Left colon (tissue), 2 donors: ENCODE measurements at regions not wholly inside any gene's neighbourhood (a gene's known extent, or its start where the extent isn't known, plus 50 kb on each side); places are given as distances from the start of the nearest gene placed in this dataset.

ENCODE experiments used
- ATAC-seq: fragments of 200-7000 bp; cut with Tn5 transposase; one replicate; pipeline ENCODE4 v1.9.1; 2020; ENCODE audit warnings: mild to moderate bottlenecking, moderate library complexity
- DNase-seq, 2 donors: peaks; one replicate each; pipeline ENCODE4 v3.0.0-alpha.2; 2020
- intact Hi-C, 2 donors: fragments of 100-400 bp; cut with DNase I in 1 of 2; cut with micrococcal nuclease in 1 of 2; formaldehyde crosslinking; loops; one replicate each; pipeline versions ENCODE4 v1.11.2 to v1.14.0; 2022; cut with DNase I, micrococcal nuclease
- donor health status: DM: no; HTN: no; CAD: no.
- donor health status: DM: yes; HTN: yes; CAD: no.

- intact Hi-C loops: no loop called here
- ATAC-seq (no peak), DNase-seq (no peak)
These were observed 170.3 kb upstream of the USP24 start for GRCh38 chr1:55385402-55386018.

- intact Hi-C loops: no loop called here
These were observed 169.5 kb upstream of the USP24 start for GRCh38 chr1:55384637-55385036.

DNA sequence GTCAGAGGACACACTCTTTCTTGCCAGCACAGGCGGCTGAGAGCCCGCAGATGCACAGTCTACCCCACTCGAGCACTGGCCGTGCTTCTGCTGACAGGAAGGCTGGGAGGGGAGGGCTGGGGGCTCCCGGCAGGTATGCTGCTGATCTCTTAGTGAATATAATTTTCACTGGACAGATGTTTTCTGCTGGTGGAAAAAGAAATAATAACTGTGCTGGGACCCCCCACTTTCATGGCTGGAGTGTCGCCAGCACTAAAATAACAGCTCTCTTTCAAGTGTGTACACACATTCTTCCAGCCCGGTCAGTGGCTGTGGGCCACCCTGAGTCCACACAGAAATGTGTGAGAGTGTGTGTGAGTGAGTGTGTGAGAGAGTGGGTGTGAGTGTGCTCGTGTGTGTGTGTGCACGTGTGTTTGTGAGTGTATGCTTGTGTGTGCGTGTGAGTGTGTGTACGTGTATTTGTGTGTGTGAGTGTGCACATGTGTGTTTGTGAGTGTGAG lies 167.7 kb upstream of the USP24 start:
- ATAC-seq (no peak), DNase-seq (no peak)

More at GRCh38 chr1:55384637-55385036, 169.5 kb upstream of the USP24 start:
- DNase-seq (no peak), ATAC-seq (no peak)

DNA sequence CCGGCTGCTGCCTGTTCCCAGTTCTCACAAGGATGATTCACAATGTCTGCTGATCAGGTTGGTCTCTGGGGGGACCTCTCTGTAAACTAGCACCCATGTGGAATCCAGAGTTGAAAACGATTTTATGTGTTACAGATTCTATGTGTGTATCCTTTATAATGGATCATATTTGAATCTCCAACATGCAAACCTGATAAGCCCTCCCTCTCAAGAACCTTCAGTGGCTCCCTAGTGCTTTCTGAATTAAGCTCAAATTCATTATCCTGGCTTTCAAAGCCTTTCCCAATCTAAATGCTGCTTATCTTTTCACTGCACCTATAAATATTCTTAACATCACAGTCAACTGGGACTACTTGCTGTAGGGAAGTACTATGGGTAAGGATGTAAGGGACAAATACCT lies 166.8 kb upstream of the USP24 start:
- ATAC-seq: no peak
- DNase-seq: no peak
- intact Hi-C loops: no loop called here

More for the DNA sequence above, 167.7 kb upstream of the USP24 start:
- intact Hi-C loops: no loop called here

DNA sequence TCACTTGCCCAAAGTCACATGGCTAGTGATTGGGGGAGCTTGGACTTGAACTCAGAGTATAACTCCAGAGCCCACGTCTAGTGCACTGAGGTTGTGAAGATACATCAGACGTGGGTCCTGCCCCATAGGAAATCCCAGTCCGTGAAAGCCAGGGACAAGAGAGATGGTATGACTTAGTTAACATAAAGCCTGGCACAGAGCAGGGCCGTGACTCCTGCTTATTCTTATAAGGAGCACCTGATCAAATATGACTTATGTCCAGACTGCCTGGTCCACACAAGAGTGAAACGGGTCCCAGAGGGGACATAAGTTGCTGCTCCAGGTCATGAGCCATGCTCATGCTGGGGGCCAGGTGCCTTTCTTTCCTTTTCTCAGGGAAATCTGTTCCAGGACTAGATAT lies 166.3 kb upstream of the USP24 start:
- intact Hi-C loops: no loop called here
- DNase-seq: no peak
- ATAC-seq: no peak

DNA sequence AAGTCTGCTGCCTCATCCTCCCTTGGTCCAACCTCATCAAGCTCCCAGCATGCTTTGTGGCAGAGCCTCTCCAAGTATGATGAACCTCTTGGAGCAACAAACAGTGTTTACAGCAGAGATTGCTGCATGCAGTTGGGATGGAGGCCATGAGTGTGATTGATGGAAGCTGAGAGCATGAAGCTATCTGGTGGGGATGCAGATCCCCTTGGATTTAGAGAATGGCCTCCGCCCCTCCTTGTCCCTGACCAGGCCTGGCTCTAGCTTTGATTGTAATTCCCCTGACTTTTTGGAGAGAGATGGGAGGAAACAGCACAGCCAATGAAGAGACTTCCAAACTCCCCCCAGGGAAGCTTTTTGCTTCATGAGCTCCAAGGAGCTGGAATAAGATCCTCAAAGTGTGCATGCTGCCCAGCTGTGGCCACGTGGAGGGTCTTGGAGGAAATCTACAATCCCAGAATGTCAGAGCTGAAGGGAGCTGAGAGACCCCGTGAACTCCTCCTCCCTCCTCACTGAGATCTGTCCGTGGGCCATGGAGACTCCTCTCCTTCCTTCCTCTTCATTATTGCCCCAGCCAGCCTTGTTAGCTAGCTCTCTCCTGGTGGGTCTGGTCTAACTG lies 165.3 kb upstream of the USP24 start:
- peak in 1 of 2 donors; percentile 37 for DNase-seq
- no peak for ATAC-seq
- intact Hi-C loops: no loop called here

DNA sequence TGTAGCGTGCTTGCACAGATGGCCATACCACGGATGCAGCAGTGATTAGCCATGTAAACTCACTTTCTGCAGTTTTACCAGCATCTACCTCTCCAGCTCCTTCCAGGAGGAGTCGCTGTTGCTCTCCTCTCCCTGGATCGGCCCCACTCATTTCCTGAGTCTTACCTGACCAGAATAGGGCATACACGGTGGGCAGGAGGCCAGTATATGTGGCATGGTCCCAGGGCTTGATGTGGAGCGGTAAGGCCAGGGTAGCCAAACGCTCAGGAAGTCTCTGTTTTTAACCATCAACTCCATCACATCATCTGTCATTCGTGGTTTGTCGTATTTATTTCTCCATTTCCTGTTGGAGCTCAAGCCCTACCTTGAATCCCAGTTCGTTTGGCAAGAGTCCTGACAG lies 163.4 kb upstream of the USP24 start:
- ATAC-seq (peak; percentile 37), DNase-seq (peak in 1 of 2 donors; percentile 34)
- intact Hi-C loops: no loop called here

GRCh38 chr1:55376897-55377296 lies 161.7 kb upstream of the USP24 start:
- ATAC-seq: peak; percentile 76
- intact Hi-C loops: no loop called here
- no peak for DNase-seq

DNA sequence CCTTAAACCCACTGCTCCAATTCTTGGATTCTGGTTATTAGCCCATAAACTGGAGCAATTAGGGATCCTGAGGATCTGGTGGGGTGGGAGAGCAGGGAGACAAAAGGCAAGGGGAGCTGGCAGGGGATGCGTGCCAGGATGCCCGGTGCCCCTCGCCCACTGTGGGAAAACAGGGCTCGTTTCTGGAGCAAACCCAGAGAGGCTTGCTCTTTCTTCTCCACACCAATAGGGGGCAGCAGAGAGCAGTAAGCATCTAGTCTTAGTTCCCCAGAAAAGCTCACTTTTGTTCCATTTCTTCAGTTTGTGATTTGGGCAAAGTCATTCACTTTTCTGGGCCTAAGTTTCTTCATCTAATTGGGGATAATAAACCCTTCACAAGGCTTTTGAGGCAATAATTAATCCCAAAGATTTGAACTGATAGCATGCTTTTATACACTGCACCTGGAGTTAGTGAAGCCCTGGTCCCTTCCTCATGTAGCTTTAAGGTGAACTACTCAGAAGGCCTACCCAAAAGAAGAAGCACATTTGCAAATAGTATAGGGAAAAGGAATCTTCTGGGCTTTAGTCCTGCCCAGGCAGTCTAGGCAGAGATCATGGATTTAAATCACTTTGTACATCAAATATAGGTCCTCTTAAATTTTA lies 160.6 kb upstream of the USP24 start:
- DNase-seq (peak in 1 of 2 donors; percentile 21), ATAC-seq (peak; percentile 55)
- intact Hi-C loops: no loop called here

GRCh38 chr1:55374801-55375616 lies 159.8 kb upstream of the USP24 start:
- DNase-seq (peak in 1 of 2 donors; percentile 36), ATAC-seq (no peak)
- intact Hi-C loops: loop anchor here in 1 of 2 donors (5.0 kb wide), 1 partner anchor 1207 kb away; no protein-coding TSS in a partner anchor

GRCh38 chr1:55374216-55374615 lies 159.1 kb upstream of the USP24 start:
- no peak for DNase-seq
- no peak for ATAC-seq
- intact Hi-C loops: loop anchor here in 1 of 2 donors (5.0 kb wide), 1 partner anchor 1208 kb away; no protein-coding TSS in a partner anchor

DNA sequence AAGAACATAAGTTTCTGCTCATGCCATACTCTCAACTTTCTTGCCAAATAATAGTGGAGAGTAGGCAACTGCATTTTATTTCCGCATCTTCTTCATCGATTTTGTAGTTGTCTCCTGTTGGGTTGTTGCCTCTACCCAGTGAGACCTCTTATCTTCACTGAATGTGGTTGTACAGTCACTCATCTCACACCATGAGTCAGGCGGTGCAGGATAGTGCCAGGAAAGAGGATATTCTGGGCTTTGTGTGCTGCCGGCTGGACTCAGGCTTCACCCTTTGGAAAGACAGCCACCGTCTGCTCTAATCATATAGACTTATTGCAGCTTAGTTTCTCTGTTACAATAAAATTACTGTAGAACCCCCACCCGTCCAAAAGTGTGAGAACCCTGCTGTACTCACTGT lies 154.3 kb upstream of the USP24 start:
- no peak for DNase-seq

GRCh38 chr1:55368698-55369097 lies 153.5 kb upstream of the USP24 start:
- DNase-seq (no peak), ATAC-seq (no peak)
- intact Hi-C loops: no loop called here

More for the DNA sequence above, 154.3 kb upstream of the USP24 start:
- intact Hi-C loops: no loop called here
- no peak for ATAC-seq

- intact Hi-C loops: no loop called here
- DNase-seq: no peak
- ATAC-seq: no peak
These were observed 152.1 kb upstream of the USP24 start for GRCh38 chr1:55367273-55367672.

DNA sequence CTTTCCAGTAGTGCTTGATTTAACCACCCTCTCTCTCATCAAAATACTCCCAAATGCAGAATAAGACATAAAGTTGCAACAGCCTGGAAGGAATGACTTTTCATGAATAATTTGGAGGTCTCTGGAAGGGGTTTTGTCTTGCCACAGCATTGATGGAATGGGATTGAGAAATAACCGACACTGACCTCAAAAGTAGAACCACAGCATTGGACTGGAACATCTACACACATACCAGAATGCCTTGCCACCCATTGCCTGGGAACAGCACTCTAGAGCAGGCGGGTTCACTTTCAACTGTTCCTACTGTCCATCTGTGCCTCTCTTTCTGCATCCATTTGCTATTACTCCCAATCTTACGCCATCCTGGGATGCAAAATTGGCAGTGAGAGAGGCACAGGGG lies 149.1 kb upstream of the USP24 start:
- intact Hi-C loops: no loop called here
- DNase-seq (no peak), ATAC-seq (no peak)

DNA sequence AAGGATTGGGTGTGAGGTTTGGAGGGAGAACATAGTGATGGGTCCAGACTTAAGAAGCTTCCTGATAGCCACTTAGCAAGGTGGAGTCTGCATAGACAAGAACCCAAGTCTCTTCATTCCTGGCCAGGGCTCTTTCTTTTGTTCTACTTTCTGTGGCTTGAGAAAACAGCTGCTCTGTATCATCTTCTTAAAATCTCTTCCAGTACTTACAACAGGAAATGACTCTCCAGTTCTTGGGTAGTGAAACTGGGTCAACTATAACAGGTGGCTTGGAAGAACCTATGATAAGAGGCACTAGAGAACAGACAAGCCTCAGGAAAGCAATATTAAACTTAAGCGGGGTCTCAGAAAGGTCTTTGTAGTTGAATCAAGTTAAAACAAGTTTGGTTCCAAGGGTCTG lies 148.1 kb upstream of the USP24 start:
- intact Hi-C loops: no loop called here
- DNase-seq (no peak), ATAC-seq (no peak)

DNA sequence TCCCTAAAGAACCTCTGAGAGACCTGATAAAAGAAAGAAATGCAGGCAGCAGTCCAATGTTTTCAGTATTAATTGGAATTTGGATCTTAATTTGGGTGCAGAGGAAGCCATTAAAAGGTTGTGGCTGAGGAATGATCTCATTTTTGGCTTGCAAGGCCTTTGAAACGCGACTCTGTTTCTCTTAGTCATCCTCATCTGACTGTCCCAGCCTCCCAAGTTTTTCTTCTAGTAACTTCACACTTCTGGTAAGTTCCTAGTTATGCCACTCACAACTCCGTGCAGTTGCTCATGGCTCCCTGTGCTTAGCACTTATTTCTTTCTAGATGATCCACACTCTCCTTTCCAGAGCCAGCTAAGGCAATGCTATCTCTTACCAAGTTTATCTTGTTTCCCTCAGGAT lies 147.4 kb upstream of the USP24 start:
- intact Hi-C loops: no loop called here
- ATAC-seq (no peak), DNase-seq (no peak)

GRCh38 chr1:55359611-55360010 lies 144.4 kb upstream of the USP24 start:
- DNase-seq (no peak), ATAC-seq (no peak)
- intact Hi-C loops: no loop called here

DNA sequence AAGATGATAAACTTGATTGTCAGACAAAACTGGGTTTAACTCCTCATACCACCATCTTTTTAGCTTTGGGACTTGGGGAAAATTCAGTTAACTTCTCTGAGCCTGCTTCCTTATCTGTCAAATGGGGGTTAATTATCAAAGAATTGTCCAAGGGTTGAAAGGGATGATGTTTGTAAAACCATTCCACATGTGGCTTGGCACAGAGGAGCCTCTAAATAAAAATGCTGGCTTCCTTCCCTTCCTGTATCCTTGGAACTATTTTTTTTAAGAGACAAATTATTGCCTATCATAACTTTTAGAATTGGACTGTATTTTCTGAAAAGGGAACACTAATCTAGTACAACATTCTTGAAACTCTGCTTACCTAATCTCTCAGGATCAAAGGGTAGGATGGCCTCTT lies 143.4 kb upstream of the USP24 start:
- ATAC-seq (no peak), DNase-seq (no peak)
- intact Hi-C loops: no loop called here
